Stomach (tissue), 4 donors: ENCODE measurements at regions not wholly inside any gene's neighbourhood (a gene's known extent, or its start where the extent isn't known, plus 50 kb on each side); places are given as distances from the start of the nearest gene placed in this dataset.

Source experiments
- POLR2A ChIP-seq, 4 donors: fragments of 450-650 bp; IDR thresholded peaks; one replicate each; pipeline ENCODE4 v1.6.1; 2016; ENCODE audit warnings: antibody characterized with exemption in 4 of 4, control low read depth in 2 of 4, mild to moderate bottlenecking in 1 of 4, moderate library complexity in 1 of 4
- TF ChIP-seq, protein P1 (sequence below), 7 experiments: fragments of 450-650 bp in 4 of 7; fragments of 200-600 bp in 3 of 7; sonication (generic) in 3 of 7; IDR thresholded peaks; one replicate each; pipeline ENCODE4 v1.5.1; 2016 to 2019; ENCODE audit warnings: antibody characterized with exemption in 7 of 7, control low read depth in 2 of 7, mild to moderate bottlenecking in 1 of 7

DNA sequence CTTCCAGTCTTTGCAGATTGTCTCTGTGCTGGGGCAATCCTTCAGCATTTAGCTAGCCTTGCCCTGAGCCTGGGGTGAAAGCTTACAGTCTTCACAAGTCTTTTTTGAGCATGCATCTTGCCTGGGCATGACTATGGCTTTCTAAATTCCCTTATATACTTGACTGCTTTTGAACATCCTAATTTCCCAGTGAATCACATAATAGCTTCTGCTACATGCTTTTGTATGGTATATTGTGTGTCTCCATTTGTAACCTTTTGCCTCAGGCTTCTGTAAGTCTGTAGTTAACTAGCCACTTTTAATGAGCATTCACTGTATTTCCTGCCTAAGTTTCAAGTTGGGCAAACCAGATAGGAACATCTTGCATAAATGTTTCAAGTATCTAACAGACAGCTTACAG lies 76.8 kb downstream of the CHCHD4 start:
- TF ChIP-seq, protein P1, sequence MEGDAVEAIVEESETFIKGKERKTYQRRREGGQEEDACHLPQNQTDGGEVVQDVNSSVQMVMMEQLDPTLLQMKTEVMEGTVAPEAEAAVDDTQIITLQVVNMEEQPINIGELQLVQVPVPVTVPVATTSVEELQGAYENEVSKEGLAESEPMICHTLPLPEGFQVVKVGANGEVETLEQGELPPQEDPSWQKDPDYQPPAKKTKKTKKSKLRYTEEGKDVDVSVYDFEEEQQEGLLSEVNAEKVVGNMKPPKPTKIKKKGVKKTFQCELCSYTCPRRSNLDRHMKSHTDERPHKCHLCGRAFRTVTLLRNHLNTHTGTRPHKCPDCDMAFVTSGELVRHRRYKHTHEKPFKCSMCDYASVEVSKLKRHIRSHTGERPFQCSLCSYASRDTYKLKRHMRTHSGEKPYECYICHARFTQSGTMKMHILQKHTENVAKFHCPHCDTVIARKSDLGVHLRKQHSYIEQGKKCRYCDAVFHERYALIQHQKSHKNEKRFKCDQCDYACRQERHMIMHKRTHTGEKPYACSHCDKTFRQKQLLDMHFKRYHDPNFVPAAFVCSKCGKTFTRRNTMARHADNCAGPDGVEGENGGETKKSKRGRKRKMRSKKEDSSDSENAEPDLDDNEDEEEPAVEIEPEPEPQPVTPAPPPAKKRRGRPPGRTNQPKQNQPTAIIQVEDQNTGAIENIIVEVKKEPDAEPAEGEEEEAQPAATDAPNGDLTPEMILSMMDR (IDR thresholded peaks at IDR 0.05) = no peak
- TF ChIP-seq POLR2A (IDR thresholded peaks at IDR 0.05) = no peak
